ENCODE measurements at regions not wholly inside any gene's neighbourhood (a gene's known extent, or its start where the extent isn't known, plus 50 kb on each side); places are given as distances from the start of the nearest gene placed in this dataset.
"Not testable (repeated sequence)": the region's sequence is repeated elsewhere in the genome, so short reads cannot be mapped to it uniquely, and the experiment has no call there.

DNA sequence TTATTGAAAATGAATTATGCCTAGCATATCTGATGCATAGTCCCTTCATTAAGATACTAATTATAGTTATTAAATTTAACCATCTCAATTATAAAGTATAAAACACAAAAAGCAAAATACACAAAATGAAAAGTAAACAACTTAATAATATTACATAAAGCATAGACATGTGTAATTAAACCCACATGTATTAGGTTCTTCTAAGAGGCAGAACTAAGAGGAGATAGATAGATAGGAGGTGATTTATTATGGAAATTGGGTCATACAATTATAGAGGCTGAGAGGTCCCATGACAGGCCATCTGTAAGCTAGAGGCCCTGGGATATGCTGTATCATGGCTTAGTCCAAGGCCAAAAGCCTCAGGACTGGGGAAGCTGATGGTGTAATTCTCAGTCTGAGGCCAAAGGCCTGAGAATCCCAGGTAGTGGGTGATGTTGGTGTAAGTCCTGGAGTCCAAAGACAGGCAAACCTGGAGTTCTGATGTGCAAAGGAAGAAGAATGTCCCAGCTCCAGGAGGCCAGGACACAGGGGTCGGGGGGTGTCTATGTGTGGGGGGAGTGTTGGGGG, 953.3 kb downstream of the TRHDE start:
- DNase-seq = no peak

GRCh38 chr12:73225941-73226340, 953.8 kb downstream of the TRHDE start:
- no peak for DNase-seq

GRCh38 chr12:73226593-73226992, 954.4 kb downstream of the TRHDE start:
- DNase-seq = no peak

GRCh38 chr12:73228828-73229227, 956.7 kb downstream of the TRHDE start:
- DNase-seq = not testable (repeated sequence)

DNA sequence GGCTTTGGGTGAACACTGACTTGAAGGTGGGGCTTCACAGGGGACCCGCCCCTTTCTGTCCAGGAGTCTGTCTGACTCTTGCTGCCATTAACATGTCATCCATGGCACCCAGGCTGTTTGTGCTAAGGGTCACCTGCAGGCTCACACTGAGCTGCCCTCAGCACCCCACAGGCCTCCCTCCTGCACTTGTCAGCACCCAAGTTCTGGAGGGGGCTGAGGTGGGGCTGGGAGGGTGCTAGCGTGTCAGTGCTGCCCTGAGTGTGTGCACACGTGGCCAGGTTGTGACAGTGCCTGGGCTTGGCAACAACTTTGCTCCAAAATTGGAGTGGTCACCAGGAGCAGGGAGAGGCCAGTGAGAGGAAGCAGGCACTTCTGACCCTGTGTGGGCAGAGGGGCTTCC, 963.2 kb downstream of the TRHDE start:
- DNase-seq = no peak

DNA sequence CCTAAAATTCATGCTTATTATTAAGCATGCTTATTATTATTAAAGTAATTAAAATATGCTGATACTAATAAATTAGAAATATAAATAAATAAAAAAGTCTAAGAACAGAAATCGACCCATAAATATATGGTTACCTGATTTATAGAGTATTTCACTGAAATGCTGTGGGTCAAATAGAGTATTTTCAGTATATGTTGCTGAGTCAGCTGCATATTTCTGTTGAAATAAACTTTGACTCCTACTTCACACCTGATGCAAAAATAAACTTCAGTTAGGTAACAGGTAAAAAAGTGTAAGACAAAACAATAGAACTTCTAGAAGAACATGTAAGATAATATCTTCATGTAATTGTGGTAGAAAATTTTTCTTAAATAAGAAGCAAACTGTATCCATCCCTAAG, 967.9 kb downstream of the TRHDE start:
- no peak for DNase-seq

DNA sequence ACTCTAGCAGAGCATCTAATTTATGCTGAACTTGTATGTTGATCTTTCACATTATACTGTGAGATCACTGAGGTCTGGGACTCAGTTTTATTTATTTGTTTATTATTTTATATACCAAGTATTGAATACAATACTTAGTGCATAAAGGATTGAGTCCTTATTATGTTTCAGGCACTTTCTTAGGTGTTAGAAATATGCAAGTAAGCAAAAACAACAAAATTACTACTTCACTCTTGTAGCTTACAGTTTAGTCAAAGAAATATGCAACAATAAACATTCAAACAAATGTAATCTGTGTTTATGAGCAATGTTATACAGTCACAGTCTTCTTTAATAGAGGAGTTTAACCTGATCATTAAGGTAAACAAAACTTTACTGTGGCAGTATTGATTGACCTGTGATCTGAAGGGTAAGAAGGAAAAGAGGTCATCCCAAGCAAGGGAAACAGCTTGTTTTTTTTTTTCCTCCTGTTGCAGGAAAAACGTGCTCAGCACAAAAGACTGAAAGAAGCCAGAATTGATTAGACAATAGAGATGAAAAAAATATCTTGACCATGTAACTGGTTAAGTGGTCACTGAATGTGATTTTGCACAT, 990.7 kb downstream of the TRHDE start:
- DNase-seq = no peak

DNA sequence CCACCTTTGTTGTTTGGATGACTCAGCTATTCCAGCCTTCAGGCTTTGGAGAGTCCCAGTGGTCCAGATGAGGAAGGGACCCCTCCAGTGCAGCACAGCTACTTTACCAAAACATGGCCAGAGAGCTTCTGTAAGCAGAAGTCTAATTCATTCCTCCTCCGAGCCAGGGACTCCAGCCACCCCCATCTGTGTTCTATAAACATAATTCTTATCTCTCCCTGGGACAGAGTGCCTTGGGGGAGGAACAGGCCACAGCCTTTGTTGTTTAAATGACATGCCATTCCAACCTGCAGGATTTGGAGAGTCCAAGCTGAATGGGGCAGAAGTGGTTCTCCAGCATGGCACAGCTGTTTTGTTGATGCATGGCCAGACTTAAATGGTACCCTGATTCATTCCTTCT, 994.0 kb downstream of the TRHDE start:
- no peak for DNase-seq

DNA sequence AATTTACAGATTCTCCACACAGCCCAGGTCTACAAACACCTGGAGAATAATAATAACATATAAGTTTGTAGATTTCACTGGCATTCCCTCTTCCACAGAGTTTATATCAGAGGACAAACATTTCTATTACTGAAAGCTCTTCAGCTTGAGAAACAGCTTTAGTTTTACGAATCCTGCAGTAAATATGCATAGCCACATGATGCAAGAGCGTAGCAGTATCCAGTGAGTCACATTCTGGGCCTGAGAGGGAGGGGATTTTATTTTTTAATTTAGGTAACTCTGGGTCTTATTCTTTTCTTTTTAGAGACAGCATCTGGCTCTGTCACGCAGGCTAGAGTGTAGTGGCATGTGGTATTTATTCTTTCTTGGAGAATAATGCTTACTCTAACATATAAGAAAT, 1002.8 kb downstream of the TRHDE start:
- DNase-seq = no peak

DNA sequence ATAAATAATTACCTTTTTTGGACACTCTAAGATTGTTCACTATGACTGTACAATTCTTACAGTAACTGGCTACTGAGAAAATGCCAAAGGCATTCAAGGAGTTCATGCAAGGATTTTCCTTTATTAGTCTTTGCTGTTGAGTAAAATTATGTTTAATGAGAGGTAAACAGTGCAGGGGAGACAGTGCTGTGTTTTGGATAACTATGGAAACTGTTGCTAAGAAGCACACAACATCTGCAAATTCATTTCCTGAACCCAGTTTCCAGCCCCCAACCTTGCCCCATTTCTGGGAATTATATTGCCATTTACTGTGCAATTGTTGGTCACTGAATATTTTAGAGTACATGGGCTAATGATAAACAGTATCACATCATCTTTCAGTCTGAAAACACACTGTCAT, 1005.8 kb downstream of the TRHDE start:
- DNase-seq = no peak

DNA sequence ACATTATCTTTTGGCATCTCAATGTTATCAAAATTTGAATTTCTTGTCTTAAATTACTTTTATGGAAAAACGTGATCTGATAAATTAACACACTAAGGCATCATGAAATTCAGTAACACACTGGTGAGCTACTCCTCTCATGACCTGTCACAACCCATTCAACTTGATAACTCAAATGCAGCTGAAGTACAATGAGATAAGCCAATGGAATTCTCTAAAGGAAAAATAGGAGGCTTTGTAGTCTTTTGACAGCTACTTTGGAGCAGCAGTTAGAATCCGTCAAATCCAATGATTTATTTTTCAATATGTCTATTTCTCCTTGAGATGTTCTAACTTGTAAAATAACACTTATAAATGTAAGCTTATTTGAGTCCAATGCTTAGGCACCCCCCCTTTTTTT, 1029.4 kb downstream of the TRHDE start:
- no peak for DNase-seq

DNA sequence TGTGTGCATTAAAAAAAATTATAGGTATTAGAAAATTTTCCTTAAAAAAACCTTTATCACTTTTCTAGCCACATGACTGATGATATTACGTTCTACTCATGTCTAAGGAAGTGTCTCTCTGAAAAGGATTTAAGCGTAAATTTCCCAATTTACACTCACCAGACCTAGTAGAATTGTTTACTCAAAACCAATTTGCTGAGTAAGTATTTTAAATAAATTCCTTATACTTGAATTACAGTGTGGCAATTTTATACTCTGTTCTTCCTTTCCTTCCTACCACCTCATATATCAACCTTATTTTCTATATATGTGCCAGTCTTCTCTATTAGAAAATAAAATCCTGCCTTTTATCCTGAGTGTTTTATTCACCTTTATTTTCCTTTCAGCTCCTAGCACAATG, 1035.1 kb downstream of the TRHDE start:
- no peak for DNase-seq

- no peak for DNase-seq
Measured at GRCh38 chr12:73308079-73308478, 1035.9 kb downstream of the TRHDE start.

GRCh38 chr12:73308747-73309146, 1036.6 kb downstream of the TRHDE start:
- DNase-seq = no peak

GRCh38 chr12:73321319-73321718, 1049.1 kb downstream of the TRHDE start:
- DNase-seq = no peak

DNA sequence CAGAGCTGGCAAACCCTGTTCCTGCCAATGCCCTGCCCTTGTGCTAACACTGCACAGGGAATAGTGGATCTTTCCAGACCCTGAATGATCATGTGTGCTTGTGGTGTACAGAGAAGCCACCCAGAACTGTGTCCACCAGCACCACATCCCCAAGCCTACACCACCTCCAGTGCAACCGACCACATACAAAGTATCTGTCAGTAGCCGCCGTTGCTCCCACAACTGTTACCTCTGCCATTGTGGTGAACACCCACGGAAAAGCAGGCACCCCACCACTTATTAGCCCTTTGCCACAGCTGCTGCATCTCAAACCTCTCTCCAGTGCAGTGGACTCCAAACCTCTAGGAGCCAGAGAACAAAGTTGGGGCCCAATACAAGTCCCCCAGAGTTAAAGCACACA, 1049.6 kb downstream of the TRHDE start:
- no peak for DNase-seq

DNA sequence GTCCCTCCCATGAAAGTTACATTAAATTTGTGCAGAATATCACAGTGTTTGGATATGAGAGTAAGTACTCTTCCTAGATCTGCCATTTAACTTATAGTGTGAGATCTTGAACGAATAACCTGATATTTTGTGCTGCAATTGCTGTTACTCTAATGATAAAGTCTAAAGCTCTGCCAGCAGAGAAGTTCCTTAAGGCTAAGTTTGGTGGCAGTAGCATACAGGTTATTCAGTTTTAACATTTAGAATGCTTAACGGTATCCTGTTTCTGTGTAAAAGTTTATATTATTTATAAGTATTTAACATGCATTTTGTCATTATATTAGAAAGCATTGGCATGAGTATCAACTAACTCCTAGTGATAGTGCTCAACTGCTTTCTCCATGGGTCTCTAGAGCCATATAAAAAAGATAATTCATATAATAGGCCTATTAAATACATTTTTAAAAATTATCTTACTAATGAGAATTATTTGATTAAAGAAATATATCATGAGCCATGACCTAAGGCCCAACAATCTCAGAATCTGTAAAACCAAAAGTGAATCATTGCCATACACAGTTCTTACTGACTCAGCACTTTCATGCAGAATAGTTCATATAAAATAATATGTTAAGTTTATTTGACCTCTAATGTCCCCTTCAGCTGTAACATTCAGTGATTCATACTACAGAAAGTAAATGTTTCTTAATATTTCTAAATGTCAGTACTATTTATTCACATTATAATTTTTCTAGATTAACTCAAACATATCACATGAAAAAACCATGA, 1058.6 kb downstream of the TRHDE start:
- DNase-seq = no peak

- no peak for DNase-seq
Measured at GRCh38 chr12:73341559-73342247, 1069.5 kb downstream of the TRHDE start.

GRCh38 chr12:73342733-73343132, 1070.6 kb downstream of the TRHDE start:
- DNase-seq = no peak

DNA sequence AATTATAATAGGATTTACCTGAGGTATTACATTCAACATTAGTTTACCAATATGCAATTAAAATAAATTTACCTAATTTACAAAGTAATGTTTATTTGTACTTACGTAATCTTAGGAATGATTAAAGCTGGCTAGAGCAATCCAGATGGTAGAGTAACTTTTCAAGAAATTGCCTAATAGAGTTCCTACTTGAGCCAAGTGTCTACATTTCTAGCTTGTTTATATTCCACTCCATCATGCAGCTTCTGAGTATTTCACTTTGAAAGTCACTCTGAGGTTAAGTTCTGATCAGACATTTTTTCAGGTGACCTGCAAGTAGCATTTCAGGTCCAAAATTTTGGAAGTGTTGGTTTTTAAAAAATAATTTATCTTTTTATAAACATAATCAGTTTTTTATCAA, 1080.7 kb downstream of the TRHDE start:
- DNase-seq = no peak

DNA sequence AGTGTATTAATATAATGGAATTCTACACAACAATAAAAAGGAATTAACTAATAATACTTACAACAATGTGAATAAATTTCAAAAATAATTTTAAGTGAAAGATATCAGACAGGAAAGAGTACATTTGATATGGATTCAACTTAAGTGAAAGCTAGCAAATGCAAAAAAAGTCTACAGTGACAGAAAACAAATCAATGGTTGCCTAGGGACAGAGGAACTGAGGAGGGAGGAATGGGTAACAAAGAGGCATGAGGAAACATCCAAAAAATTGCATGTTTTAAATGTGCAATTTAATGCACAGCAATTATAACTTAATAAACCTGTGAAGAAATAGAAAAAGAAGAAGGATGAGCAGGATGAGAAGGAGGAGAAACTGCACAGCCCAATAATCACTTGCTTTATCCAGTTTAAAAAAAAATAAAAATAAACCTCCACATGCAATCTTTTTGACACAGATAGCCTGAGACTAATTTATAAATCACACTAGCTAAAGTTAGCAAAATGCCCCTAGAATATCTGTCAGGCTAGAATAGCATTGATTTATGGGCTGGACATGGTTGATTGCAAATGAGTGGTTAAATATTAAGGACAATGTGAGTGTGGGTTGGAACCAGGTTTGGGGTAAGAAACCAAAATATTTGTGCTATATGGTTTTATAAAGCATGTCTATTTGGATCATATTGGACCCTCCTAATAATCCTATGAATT, 1089.1 kb downstream of the TRHDE start:
- DNase-seq = no peak

DNA sequence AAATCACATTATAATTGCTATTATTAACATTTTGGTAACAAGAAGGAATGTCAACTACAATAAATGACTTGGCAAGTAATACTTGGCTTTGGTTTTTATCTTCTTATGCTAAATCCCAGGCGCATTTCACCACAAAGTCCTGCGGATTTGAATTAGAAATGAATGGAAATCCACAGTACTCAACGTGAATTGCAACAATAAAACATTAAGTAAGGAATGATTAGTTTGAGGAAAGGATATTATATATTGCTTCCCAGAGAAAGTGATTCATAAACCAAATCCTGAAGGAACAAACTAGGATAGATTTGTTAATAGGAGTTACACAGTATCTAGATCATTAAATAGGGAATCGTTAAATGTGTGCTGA, 1089.7 kb downstream of the TRHDE start:
- DNase-seq = no peak

DNA sequence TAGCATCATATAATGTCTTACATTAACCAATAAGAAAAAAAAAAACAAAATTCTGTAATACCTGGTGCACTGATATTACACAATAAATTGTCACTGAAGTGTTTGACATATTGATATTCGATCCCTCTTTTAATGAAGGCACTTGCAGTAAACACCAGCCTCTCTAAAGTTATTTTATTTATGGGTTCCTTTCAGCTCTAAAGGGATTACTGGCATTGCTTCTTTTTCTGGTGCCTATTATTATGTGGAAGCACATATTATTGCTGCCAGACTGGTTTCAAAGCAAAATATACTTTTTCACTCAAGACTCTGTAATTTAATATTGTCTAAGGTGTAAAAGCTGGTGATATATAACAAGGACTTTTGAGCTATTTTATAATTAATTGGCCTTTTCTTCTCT, 1090.5 kb downstream of the TRHDE start:
- DNase-seq = peak; percentile 57
